ENCODE measurements at regions not wholly inside any gene's neighbourhood (a gene's known extent, or its start where the extent isn't known, plus 50 kb on each side); places are given as distances from the start of the nearest gene placed in this dataset.

DNA sequence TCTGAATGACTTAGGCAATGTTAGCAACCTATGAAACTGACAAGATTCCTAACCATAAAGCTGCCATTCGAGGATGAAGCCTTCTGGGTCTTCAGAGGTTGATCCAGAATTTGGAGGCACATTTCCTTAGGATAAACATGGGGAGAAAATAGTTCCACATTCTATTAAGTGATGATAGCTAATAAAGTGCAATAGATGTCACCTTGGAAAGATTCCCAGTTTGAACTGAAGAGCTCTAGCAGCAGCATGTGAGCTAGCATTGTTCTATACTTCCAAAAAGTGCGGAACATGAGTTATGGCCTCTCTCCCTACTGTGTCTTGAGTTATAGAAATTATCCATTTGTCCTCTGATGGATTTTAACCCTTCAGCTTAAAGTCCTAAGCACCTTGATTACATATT is 991.4 kb upstream of the SLIT2 start:
- ATAC-seq, result no peak
- H3K4me3 ChIP-seq, result no peak overlapping the region
- H3K9me3 ChIP-seq, result no peaks in the 10 kb centered on the region
- H3K36me3 ChIP-seq, result no peaks in the 10 kb centered on the region
- no peak for TF ChIP-seq EP300 (IDR thresholded peaks at IDR 0.05)
- no peak for TF ChIP-seq POLR2A (IDR thresholded peaks at IDR 0.05)
- no peak for TF ChIP-seq POLR2AphosphoS5 (IDR thresholded peaks at IDR 0.05)
- TF ChIP-seq, protein P1, sequence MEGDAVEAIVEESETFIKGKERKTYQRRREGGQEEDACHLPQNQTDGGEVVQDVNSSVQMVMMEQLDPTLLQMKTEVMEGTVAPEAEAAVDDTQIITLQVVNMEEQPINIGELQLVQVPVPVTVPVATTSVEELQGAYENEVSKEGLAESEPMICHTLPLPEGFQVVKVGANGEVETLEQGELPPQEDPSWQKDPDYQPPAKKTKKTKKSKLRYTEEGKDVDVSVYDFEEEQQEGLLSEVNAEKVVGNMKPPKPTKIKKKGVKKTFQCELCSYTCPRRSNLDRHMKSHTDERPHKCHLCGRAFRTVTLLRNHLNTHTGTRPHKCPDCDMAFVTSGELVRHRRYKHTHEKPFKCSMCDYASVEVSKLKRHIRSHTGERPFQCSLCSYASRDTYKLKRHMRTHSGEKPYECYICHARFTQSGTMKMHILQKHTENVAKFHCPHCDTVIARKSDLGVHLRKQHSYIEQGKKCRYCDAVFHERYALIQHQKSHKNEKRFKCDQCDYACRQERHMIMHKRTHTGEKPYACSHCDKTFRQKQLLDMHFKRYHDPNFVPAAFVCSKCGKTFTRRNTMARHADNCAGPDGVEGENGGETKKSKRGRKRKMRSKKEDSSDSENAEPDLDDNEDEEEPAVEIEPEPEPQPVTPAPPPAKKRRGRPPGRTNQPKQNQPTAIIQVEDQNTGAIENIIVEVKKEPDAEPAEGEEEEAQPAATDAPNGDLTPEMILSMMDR (IDR thresholded peaks at IDR 0.05), result no peak
- no peaks in the 10 kb centered on the region for H3K27me3 ChIP-seq
- 36 to 59% methylated on average over 2 of the region's 2 CpGs for whole genome bisulfite sequencing, 2 donors (ENCODE audit: low coverage in 1 of 2)
- H3K4me1 ChIP-seq, result peaks cover 0 to 8% (median 0%) of the 10 kb centered on the region in 3 donors
- no peak overlapping the region for H3K27ac ChIP-seq

DNA sequence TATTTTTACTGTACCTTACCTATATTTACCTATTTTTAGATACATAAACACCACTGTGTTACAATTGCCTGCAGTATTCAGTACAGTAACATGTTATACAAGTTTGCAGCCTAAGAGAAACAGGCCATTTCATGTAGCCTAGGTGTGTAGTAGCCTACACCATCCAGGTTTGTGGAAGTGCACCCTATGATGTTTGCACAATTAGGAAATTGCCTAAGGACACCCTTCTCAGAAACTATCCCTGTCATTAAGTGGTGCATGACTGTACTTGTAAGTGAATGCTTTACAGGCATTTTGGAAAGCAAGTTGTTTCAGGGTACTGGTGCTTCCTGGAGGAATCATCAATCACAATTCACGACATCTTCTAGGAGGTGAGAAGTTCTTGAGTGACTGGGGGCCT is 991.8 kb upstream of the SLIT2 start:
- 30% methylated on average over 1 of the region's 1 CpG; no CpG with 5 or more reads in 1 of the 2 donors for WGBS, 2 donors (ENCODE audit: low coverage in 1 of 2)

DNA sequence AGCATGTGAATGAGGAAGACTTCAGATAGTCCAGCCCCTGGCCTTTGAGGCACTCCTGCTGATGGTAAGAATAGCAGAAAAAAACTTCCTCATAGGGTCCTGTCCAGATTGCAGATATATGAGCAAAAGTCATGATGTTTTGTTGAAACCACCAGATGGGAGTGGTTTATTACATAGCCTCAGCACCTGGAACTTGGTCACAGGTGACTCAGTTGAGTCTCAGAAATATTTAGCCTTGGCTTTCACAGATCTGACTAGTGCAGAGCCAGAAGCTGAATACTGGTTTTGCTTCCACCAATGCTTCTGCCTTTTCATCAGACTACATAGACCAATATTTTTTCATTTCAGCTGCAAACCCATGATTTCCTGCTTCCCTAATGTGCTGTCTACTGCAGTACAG is 994.9 kb upstream of the SLIT2 start:
- Histone ChIP-seq H3K9me3 (no peaks in the 10 kb centered on the region), H3K4me3 (no peak overlapping the region), H3K27me3 (no peaks in the 10 kb centered on the region), H3K27ac (no peak overlapping the region), H3K36me3 (no peaks in the 10 kb centered on the region), H3K4me1 (peaks cover 0 to 4% (median 0%) of the 10 kb centered on the region in 3 donors)
- no peak for ATAC-seq
- no peak for TF ChIP-seq POLR2AphosphoS5 (IDR thresholded peaks at IDR 0.05)
- no peak for TF ChIP-seq EP300 (IDR thresholded peaks at IDR 0.05)
- no peak for TF ChIP-seq POLR2A (IDR thresholded peaks at IDR 0.05)
- TF ChIP-seq, protein P1 (IDR thresholded peaks at IDR 0.05), result no peak

More for the DNA sequence above, 991.8 kb upstream of the SLIT2 start:
- Histone ChIP-seq H3K9me3 (no peaks in the 10 kb centered on the region), H3K4me1 (peaks cover 0 to 8% (median 0%) of the 10 kb centered on the region in 3 donors), H3K27me3 (no peaks in the 10 kb centered on the region), H3K36me3 (no peaks in the 10 kb centered on the region), H3K27ac (no peak overlapping the region), H3K4me3 (no peak overlapping the region)
- no peak for ATAC-seq
- TF ChIP-seq POLR2A (IDR thresholded peaks at IDR 0.05) (no peak), EP300 (IDR thresholded peaks at IDR 0.05) (no peak), POLR2AphosphoS5 (IDR thresholded peaks at IDR 0.05) (no peak)
- TF ChIP-seq, protein P1 (IDR thresholded peaks at IDR 0.05), result no peak

DNA sequence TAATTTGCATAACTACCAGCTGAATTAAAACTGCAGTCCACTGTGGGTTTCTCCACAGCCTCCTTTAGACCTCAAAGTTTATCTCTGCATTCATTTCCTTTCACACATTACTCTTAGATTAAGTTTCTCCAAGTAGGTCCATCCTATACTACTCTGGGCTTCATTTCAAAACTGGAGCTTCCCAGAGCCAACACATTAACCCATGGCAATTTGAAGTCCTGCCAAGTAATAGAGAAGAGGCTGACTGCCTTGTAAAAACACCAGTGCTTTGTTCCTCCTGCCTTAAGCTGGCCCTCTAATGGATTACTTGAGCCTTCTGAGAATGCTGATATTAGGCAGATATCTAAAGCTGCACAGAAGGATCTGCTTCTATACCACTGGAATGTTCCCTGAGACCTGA is 997.2 kb upstream of the SLIT2 start:
- Histone ChIP-seq H3K27me3 (no peaks in the 10 kb centered on the region), H3K27ac (no peak overlapping the region), H3K4me3 (no peak overlapping the region), H3K4me1 (no peaks in the 10 kb centered on the region), H3K36me3 (no peaks in the 10 kb centered on the region), H3K9me3 (no peaks in the 10 kb centered on the region)
- TF ChIP-seq POLR2A (IDR thresholded peaks at IDR 0.05), result no peak
- no peak for TF ChIP-seq EP300 (IDR thresholded peaks at IDR 0.05)
- TF ChIP-seq POLR2AphosphoS5 (IDR thresholded peaks at IDR 0.05), result no peak
- no peak for ATAC-seq

DNA sequence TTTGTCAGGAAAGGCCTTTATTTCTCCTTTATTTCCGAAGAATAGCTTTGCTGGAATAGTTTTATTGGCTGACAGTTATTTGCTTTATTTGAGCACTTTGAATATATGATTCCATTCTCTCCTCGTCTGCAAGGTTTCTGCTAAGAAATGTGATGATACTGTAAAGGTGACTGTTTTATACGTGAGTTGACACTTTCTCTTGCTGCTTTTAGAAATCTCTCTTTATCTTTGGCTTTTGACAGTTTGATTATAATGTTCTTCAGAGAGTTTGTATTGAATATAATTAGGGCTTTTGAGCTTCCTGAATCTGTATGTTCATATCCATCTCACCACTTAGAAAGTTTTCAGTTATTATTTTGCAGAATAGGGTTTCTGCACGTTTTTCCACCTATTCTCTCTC is 1003.7 kb upstream of the SLIT2 start:
- Histone ChIP-seq H3K36me3 (no peaks in the 10 kb centered on the region), H3K4me1 (no peaks in the 10 kb centered on the region), H3K27me3 (no peaks in the 10 kb centered on the region), H3K4me3 (no peak overlapping the region), H3K27ac (no peak overlapping the region), H3K9me3 (no peaks in the 10 kb centered on the region)
- TF ChIP-seq POLR2AphosphoS5 (IDR thresholded peaks at IDR 0.05) (no peak), EP300 (IDR thresholded peaks at IDR 0.05) (no peak), POLR2A (IDR thresholded peaks at IDR 0.05) (no peak)
- TF ChIP-seq, protein P1 (IDR thresholded peaks at IDR 0.05), result no peak
- no peak for ATAC-seq
- 85 to 90% methylated on average over 2 to 4 of the region's 4 CpGs for WGBS, 2 donors (ENCODE audit: low coverage in 1 of 2)
